SK-N-SH (cell line): ENCODE measurements at regions not wholly inside any gene's neighbourhood (a gene's known extent, or its start where the extent isn't known, plus 50 kb on each side); places are given as distances from the start of the nearest gene placed in this dataset.

Experiments
- TF ChIP-seq, protein P1 (sequence below): fragments of 150-350 bp; IDR thresholded peaks from 2 replicates; pipeline ENCODE4 v1.6.1; 2017; ENCODE audit warnings: antibody characterized with exemption, low read length, low read depth, borderline replicate concordance
- TF ChIP-seq, protein P2 (sequence below): fragments of 200-600 bp; sonication (generic); IDR thresholded peaks from 2 replicates; pipeline ENCODE4 v1.6.1; 2017; ENCODE audit warnings: antibody characterized with exemption, mild to moderate bottlenecking, moderate library complexity
- TF ChIP-seq, protein P3 (sequence below): IDR thresholded peaks from 2 replicates; pipeline ENCODE4 v1.4.0; 2012; ENCODE audit warnings: low read depth
- TF ChIP-seq, protein P4 (sequence below): IDR thresholded peaks from 2 replicates; pipeline ENCODE4 v1.4.0; 2012; ENCODE audit warnings: low read depth, borderline replicate concordance

DNA sequence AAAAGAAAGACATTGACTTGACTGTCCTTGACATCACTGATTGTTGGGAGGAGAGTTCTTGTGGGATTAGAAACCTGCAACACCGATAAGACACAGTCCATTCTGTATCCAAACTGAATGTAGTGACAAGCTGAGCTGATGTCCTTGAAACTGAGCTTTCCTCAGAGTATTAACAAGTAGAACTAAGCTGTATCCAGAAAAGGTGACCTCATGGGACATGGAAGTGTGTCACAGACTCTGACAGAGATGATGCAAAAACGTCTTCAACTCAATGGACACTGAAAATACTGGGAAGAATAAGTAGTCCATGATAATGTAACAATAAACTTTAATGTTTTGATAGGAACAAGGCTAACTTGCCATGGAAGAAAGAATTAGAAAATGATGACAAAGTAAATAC, 690.1 kb downstream of the CDH18 start:
- TF ChIP-seq, protein P1, sequence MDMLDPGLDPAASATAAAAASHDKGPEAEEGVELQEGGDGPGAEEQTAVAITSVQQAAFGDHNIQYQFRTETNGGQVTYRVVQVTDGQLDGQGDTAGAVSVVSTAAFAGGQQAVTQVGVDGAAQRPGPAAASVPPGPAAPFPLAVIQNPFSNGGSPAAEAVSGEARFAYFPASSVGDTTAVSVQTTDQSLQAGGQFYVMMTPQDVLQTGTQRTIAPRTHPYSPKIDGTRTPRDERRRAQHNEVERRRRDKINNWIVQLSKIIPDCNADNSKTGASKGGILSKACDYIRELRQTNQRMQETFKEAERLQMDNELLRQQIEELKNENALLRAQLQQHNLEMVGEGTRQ = no peak
- TF ChIP-seq, protein P2, sequence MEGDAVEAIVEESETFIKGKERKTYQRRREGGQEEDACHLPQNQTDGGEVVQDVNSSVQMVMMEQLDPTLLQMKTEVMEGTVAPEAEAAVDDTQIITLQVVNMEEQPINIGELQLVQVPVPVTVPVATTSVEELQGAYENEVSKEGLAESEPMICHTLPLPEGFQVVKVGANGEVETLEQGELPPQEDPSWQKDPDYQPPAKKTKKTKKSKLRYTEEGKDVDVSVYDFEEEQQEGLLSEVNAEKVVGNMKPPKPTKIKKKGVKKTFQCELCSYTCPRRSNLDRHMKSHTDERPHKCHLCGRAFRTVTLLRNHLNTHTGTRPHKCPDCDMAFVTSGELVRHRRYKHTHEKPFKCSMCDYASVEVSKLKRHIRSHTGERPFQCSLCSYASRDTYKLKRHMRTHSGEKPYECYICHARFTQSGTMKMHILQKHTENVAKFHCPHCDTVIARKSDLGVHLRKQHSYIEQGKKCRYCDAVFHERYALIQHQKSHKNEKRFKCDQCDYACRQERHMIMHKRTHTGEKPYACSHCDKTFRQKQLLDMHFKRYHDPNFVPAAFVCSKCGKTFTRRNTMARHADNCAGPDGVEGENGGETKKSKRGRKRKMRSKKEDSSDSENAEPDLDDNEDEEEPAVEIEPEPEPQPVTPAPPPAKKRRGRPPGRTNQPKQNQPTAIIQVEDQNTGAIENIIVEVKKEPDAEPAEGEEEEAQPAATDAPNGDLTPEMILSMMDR = no peak
- TF ChIP-seq, protein P3, sequence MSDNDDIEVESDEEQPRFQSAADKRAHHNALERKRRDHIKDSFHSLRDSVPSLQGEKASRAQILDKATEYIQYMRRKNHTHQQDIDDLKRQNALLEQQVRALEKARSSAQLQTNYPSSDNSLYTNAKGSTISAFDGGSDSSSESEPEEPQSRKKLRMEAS = no peak
- TF ChIP-seq, protein P4, sequence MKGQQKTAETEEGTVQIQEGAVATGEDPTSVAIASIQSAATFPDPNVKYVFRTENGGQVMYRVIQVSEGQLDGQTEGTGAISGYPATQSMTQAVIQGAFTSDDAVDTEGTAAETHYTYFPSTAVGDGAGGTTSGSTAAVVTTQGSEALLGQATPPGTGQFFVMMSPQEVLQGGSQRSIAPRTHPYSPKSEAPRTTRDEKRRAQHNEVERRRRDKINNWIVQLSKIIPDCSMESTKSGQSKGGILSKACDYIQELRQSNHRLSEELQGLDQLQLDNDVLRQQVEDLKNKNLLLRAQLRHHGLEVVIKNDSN = no peak
